ENCODE measurements at regions not wholly inside any gene's neighbourhood (a gene's known extent, or its start where the extent isn't known, plus 50 kb on each side); places are given as distances from the start of the nearest gene placed in this dataset.

DNA sequence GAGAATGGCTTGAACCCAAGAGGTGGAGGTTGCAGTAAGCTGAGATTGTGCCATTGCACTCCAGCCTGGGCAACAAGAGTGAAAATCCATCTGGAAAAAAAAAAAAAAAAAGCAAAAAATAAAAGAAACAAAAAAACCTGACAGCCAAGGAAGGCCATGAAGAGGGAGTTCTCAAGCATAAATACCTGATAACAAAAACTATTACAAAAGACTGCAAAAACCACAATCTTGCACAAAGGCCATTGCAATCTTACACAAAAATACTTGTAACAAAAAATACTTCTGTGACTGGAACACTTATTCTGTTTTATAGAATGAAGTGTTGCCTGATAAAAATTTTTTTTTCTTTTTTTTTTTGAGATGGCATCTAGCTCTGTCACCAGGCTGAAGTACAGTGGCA, 61.5 kb upstream of the TSC22D1 start:
- TF ChIP-seq, protein P1, sequence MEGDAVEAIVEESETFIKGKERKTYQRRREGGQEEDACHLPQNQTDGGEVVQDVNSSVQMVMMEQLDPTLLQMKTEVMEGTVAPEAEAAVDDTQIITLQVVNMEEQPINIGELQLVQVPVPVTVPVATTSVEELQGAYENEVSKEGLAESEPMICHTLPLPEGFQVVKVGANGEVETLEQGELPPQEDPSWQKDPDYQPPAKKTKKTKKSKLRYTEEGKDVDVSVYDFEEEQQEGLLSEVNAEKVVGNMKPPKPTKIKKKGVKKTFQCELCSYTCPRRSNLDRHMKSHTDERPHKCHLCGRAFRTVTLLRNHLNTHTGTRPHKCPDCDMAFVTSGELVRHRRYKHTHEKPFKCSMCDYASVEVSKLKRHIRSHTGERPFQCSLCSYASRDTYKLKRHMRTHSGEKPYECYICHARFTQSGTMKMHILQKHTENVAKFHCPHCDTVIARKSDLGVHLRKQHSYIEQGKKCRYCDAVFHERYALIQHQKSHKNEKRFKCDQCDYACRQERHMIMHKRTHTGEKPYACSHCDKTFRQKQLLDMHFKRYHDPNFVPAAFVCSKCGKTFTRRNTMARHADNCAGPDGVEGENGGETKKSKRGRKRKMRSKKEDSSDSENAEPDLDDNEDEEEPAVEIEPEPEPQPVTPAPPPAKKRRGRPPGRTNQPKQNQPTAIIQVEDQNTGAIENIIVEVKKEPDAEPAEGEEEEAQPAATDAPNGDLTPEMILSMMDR (IDR thresholded peaks at IDR 0.05), result no peak
- no peak for TF ChIP-seq POLR2A (IDR thresholded peaks at IDR 0.05)

Data from testis (tissue), 2 donors.